Erythroblast (primary cell): ENCODE measurements at regions not wholly inside any gene's neighbourhood (a gene's known extent, or its start where the extent isn't known, plus 50 kb on each side); places are given as distances from the start of the nearest gene placed in this dataset.

Experiments
- GATA1 ChIP-seq: IDR thresholded peaks from 2 replicates; pipeline ENCODE4 v1.6.1; 2011; ENCODE audit warnings: low read depth, mild to moderate bottlenecking, control low read depth, low read length, moderate library complexity
- POLR2A ChIP-seq: IDR thresholded peaks from 2 replicates; pipeline ENCODE4 v1.6.1; 2011; ENCODE audit warnings: mild to moderate bottlenecking, low read length

GRCh38 chr5:152607401-152608160 lies 202.5 kb upstream of the NMUR2 start:
- TF ChIP-seq POLR2A (no peak), GATA1 (no peak)
